Esophagus squamous epithelium (tissue), 4 donors: ENCODE measurements at regions not wholly inside any gene's neighbourhood (a gene's known extent, or its start where the extent isn't known, plus 50 kb on each side); places are given as distances from the start of the nearest gene placed in this dataset.

Source experiments
- POLR2A ChIP-seq, 4 donors: fragments of 450-650 bp; IDR thresholded peaks; one replicate each; pipeline ENCODE4 v1.6.1; 2017; ENCODE audit warnings: antibody characterized with exemption in 4 of 4, mild to moderate bottlenecking in 4 of 4, moderate library complexity in 3 of 4
- TF ChIP-seq, protein P1 (sequence below), 6 experiments: fragments of 450-650 bp in 4 of 6; fragments of 200-600 bp in 2 of 6; sonication (generic) in 2 of 6; IDR thresholded peaks; one replicate each; pipeline ENCODE4 v1.5.1; 2016 to 2019; ENCODE audit warnings: antibody characterized with exemption in 6 of 6, mild to moderate bottlenecking in 4 of 6, moderate library complexity in 4 of 6

DNA sequence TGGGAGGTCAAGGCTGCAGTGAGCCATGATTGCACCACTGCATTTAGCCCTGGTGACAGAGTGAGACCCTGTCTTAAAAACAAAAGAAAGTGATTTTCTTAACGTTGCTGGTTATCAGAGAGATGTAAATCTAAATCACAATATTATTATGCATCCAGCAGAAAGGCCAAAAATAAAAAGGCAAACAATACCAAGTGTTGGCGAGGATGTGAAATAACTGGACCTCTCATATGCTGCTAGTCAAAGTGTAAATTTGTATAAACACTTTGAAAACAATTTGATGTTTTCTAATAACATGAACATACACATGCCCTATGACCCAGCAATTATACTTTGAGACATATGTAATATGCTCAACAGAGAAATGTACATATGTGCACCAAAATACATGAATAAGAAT is 110.7 kb upstream of the CNTLN start:
- TF ChIP-seq, protein P1, sequence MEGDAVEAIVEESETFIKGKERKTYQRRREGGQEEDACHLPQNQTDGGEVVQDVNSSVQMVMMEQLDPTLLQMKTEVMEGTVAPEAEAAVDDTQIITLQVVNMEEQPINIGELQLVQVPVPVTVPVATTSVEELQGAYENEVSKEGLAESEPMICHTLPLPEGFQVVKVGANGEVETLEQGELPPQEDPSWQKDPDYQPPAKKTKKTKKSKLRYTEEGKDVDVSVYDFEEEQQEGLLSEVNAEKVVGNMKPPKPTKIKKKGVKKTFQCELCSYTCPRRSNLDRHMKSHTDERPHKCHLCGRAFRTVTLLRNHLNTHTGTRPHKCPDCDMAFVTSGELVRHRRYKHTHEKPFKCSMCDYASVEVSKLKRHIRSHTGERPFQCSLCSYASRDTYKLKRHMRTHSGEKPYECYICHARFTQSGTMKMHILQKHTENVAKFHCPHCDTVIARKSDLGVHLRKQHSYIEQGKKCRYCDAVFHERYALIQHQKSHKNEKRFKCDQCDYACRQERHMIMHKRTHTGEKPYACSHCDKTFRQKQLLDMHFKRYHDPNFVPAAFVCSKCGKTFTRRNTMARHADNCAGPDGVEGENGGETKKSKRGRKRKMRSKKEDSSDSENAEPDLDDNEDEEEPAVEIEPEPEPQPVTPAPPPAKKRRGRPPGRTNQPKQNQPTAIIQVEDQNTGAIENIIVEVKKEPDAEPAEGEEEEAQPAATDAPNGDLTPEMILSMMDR (IDR thresholded peaks at IDR 0.05): no peak
- no peak for TF ChIP-seq POLR2A (IDR thresholded peaks at IDR 0.05)
